ENCODE measurements at regions not wholly inside any gene's neighbourhood (a gene's known extent, or its start where the extent isn't known, plus 50 kb on each side); places are given as distances from the start of the nearest gene placed in this dataset.

- Histone ChIP-seq H3K4me1 (ENCODE audit: control insufficient read depth in 1 of 2, extremely low read depth in 1 of 2, insufficient read depth in 2 of 2, low read length in 2 of 2) (no peaks in the 10 kb centered on the region), H3K36me3 (ENCODE audit: control insufficient read depth in 2 of 2, extremely low read depth in 1 of 2, insufficient read depth in 1 of 2, low read length in 1 of 2) (no peaks in the 10 kb centered on the region), H3K4me3 (ENCODE audit: control insufficient read depth in 1 of 2, extremely low read depth in 1 of 2, low read length in 1 of 2) (no peak overlapping the region), H3K9me3 (no peaks in the 10 kb centered on the region), H3K27me3 (replicated peaks in 1 of 2; ENCODE audit: control insufficient read depth in 2 of 2, extremely low read depth in 1 of 2, insufficient read depth in 2 of 2, low read length in 1 of 2) (peaks cover 0 to 10% of the 10 kb centered on the region in 2 experiments), H3K27ac (ENCODE audit: low read length) (no peak overlapping the region)
- H3K9me3 Mint-ChIP-seq, result peaks cover 4 to 6% (median 6%) of the 10 kb centered on the region in 3 donors
- H3K4me1 Mint-ChIP-seq, result no peaks in the 10 kb centered on the region
- no peaks in the 10 kb centered on the region for H3K36me3 Mint-ChIP-seq
- no peak overlapping the region for H3K4me3 Mint-ChIP-seq
- ATAC-seq (replicated peaks in 1 of 4) (no peak), DNase-seq (no peak)
- WGBS (ENCODE audit: insufficient coverage), result 78% methylated on average over 1 of the region's 13 CpGs
- no peak overlapping the region for H3K27ac Mint-ChIP-seq
- ChIA-PET POLR2A (no interaction called here), CTCF (no interaction called here)
- H3K27me3 Mint-ChIP-seq, result peaks cover 2 to 5% of the 10 kb centered on the region in 2 donors
Measured at GRCh38 chr2:2939078-2939795, 438.4 kb downstream of the EIPR1 start.

DNA sequence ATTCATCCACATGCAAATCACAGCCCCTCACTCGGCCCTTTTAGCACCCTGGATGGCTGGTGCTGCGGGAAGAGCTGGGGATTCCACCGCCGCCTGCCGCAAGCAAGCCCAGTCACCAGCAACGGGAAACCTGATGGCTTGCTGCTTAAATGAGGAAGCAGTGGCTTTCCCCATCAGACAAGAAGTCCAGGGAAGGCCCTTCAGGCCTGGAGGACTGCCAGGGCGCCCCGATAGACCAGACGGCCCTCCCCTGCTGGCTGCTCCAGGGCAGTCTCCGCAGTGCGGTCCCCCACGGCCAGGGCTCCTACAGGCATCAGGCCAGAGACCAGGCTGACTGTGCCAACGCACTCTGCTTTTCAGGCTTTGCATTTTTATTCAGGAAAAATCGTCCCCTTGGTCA lies 439.1 kb downstream of the EIPR1 start:
- Histone ChIP-seq H3K9me3 (no peaks in the 10 kb centered on the region), H3K27ac (ENCODE audit: low read length) (no peak overlapping the region), H3K27me3 (replicated peaks in 1 of 2; ENCODE audit: control insufficient read depth in 2 of 2, extremely low read depth in 1 of 2, insufficient read depth in 2 of 2, low read length in 1 of 2) (peaks cover 0 to 14% of the 10 kb centered on the region in 2 experiments), H3K4me1 (ENCODE audit: control insufficient read depth in 1 of 2, extremely low read depth in 1 of 2, insufficient read depth in 2 of 2, low read length in 2 of 2) (no peaks in the 10 kb centered on the region), H3K36me3 (ENCODE audit: control insufficient read depth in 2 of 2, extremely low read depth in 1 of 2, insufficient read depth in 1 of 2, low read length in 1 of 2) (no peaks in the 10 kb centered on the region), H3K4me3 (ENCODE audit: control insufficient read depth in 1 of 2, extremely low read depth in 1 of 2, low read length in 1 of 2) (no peak overlapping the region)
- Mint-ChIP-seq H3K4me1 (no peaks in the 10 kb centered on the region), H3K9me3 (peaks cover 0 to 6% (median 0%) of the 10 kb centered on the region in 3 donors), H3K36me3 (no peaks in the 10 kb centered on the region), H3K4me3 (no peak overlapping the region), H3K27me3 (peaks cover 2 to 5% of the 10 kb centered on the region in 2 donors), H3K27ac (no peak overlapping the region)
- 79% methylated on average over 12 of the region's 14 CpGs for WGBS (ENCODE audit: insufficient coverage)
- ATAC-seq (replicated peaks in 1 of 4), result no peak
- ChIA-PET POLR2A (no interaction called here), CTCF (no interaction called here)
- no peak for DNase-seq

GRCh38 chr2:2935445-2936149 lies 442.0 kb downstream of the EIPR1 start:
- H3K9me3 ChIP-seq, result no peaks in the 10 kb centered on the region
- peaks cover 0 to 25% of the 10 kb centered on the region in 2 experiments for H3K27me3 ChIP-seq (replicated peaks in 1 of 2; ENCODE audit: control insufficient read depth in 2 of 2, extremely low read depth in 1 of 2, insufficient read depth in 2 of 2, low read length in 1 of 2)
- 80% methylated on average over 19 of the region's 26 CpGs for WGBS (ENCODE audit: insufficient coverage)
- Mint-ChIP-seq H3K27me3 (peaks cover 3 to 9% of the 10 kb centered on the region in 2 donors), H3K27ac (no peak overlapping the region), H3K9me3 (peaks cover 0 to 6% (median 0%) of the 10 kb centered on the region in 3 donors), H3K36me3 (no peaks in the 10 kb centered on the region), H3K4me1 (no peaks in the 10 kb centered on the region), H3K4me3 (no peak overlapping the region)
- DNase-seq (no peak), ATAC-seq (replicated peaks in 1 of 4) (no peak)
- no peaks in the 10 kb centered on the region for H3K36me3 ChIP-seq (ENCODE audit: control insufficient read depth in 2 of 2, extremely low read depth in 1 of 2, insufficient read depth in 1 of 2, low read length in 1 of 2)
- ChIA-PET CTCF (no interaction called here), POLR2A (no interaction called here)
- H3K4me1 ChIP-seq (ENCODE audit: control insufficient read depth in 1 of 2, extremely low read depth in 1 of 2, insufficient read depth in 2 of 2, low read length in 2 of 2), result no peaks in the 10 kb centered on the region
- H3K4me3 ChIP-seq (ENCODE audit: control insufficient read depth in 1 of 2, extremely low read depth in 1 of 2, low read length in 1 of 2), result no peak overlapping the region
- H3K27ac ChIP-seq (ENCODE audit: low read length), result no peak overlapping the region

- Histone ChIP-seq H3K4me1 (ENCODE audit: control insufficient read depth in 1 of 2, extremely low read depth in 1 of 2, insufficient read depth in 2 of 2, low read length in 2 of 2) (no peaks in the 10 kb centered on the region), H3K9me3 (no peaks in the 10 kb centered on the region), H3K27ac (ENCODE audit: low read length) (no peak overlapping the region), H3K36me3 (ENCODE audit: control insufficient read depth in 2 of 2, extremely low read depth in 1 of 2, insufficient read depth in 1 of 2, low read length in 1 of 2) (no peaks in the 10 kb centered on the region), H3K4me3 (ENCODE audit: control insufficient read depth in 1 of 2, extremely low read depth in 1 of 2, low read length in 1 of 2) (no peak overlapping the region), H3K27me3 (replicated peaks in 1 of 2; ENCODE audit: control insufficient read depth in 2 of 2, extremely low read depth in 1 of 2, insufficient read depth in 2 of 2, low read length in 1 of 2) (peaks cover 0 to 17% of the 10 kb centered on the region in 2 experiments)
- Mint-ChIP-seq H3K27me3 (peaks cover 3 to 9% of the 10 kb centered on the region in 2 donors), H3K36me3 (no peaks in the 10 kb centered on the region), H3K4me3 (no peak overlapping the region), H3K4me1 (no peaks in the 10 kb centered on the region), H3K27ac (no peak overlapping the region), H3K9me3 (peaks cover 5 to 6% (median 5%) of the 10 kb centered on the region in 3 donors)
- no peak for DNase-seq
- no peak for ATAC-seq (replicated peaks in 1 of 4)
- POLR2A ChIA-PET, result no interaction called here
- CTCF ChIA-PET, result no interaction called here
- 79% methylated on average over 15 of the region's 15 CpGs for WGBS (ENCODE audit: insufficient coverage)
Measured at GRCh38 chr2:2933426-2933825, 444.2 kb downstream of the EIPR1 start.

GRCh38 chr2:2932692-2933305 lies 444.8 kb downstream of the EIPR1 start:
- peaks cover 5 to 6% (median 5%) of the 10 kb centered on the region in 3 donors for H3K9me3 Mint-ChIP-seq
- ATAC-seq (replicated peaks in 1 of 4), result no peak
- no peaks in the 10 kb centered on the region for H3K36me3 ChIP-seq (ENCODE audit: control insufficient read depth in 2 of 2, extremely low read depth in 1 of 2, insufficient read depth in 1 of 2, low read length in 1 of 2)
- H3K27ac ChIP-seq (ENCODE audit: low read length), result no peak overlapping the region
- no peak overlapping the region for H3K4me3 ChIP-seq (ENCODE audit: control insufficient read depth in 1 of 2, extremely low read depth in 1 of 2, low read length in 1 of 2)
- peaks cover 3 to 10% of the 10 kb centered on the region in 2 donors for H3K27me3 Mint-ChIP-seq
- H3K4me1 Mint-ChIP-seq, result no peaks in the 10 kb centered on the region
- peaks cover 0 to 17% of the 10 kb centered on the region in 2 experiments for H3K27me3 ChIP-seq (replicated peaks in 1 of 2; ENCODE audit: control insufficient read depth in 2 of 2, extremely low read depth in 1 of 2, insufficient read depth in 2 of 2, low read length in 1 of 2)
- ChIA-PET CTCF (no interaction called here), POLR2A (no interaction called here)
- no peak overlapping the region for H3K27ac Mint-ChIP-seq
- H3K4me3 Mint-ChIP-seq, result no peak overlapping the region
- H3K36me3 Mint-ChIP-seq, result no peaks in the 10 kb centered on the region
- no peaks in the 10 kb centered on the region for H3K4me1 ChIP-seq (ENCODE audit: control insufficient read depth in 1 of 2, extremely low read depth in 1 of 2, insufficient read depth in 2 of 2, low read length in 2 of 2)
- no peak for DNase-seq
- no peaks in the 10 kb centered on the region for H3K9me3 ChIP-seq
- 79% methylated on average over 6 of the region's 16 CpGs for WGBS (ENCODE audit: insufficient coverage)

DNA sequence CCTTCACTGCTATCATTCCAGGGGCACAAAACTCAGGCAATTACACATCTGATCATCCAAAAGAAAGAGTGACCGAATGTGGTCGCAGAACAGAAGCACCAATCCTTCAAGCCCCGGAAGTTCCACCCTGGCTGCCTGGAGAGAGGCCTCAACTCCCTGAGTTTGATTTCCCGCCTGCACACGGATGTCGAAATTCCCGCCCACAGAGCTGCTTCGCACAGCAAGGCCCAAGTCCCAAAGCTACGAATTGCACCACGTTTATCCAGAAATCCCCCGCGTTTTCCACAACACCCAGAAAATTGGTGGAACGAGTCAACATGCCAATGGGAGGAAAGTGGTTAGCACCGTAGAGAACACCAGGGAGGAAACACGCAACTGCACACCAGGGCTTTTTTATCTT lies 445.4 kb downstream of the EIPR1 start:
- H3K36me3 Mint-ChIP-seq, result no peaks in the 10 kb centered on the region
- Histone ChIP-seq H3K4me1 (ENCODE audit: control insufficient read depth in 1 of 2, extremely low read depth in 1 of 2, insufficient read depth in 2 of 2, low read length in 2 of 2) (no peaks in the 10 kb centered on the region), H3K9me3 (no peaks in the 10 kb centered on the region), H3K27ac (ENCODE audit: low read length) (no peak overlapping the region), H3K4me3 (ENCODE audit: control insufficient read depth in 1 of 2, extremely low read depth in 1 of 2, low read length in 1 of 2) (no peak overlapping the region), H3K27me3 (replicated peaks in 1 of 2; ENCODE audit: control insufficient read depth in 2 of 2, extremely low read depth in 1 of 2, insufficient read depth in 2 of 2, low read length in 1 of 2) (peaks cover 0 to 17% of the 10 kb centered on the region in 2 experiments), H3K36me3 (ENCODE audit: control insufficient read depth in 2 of 2, extremely low read depth in 1 of 2, insufficient read depth in 1 of 2, low read length in 1 of 2) (no peaks in the 10 kb centered on the region)
- H3K4me3 Mint-ChIP-seq, result no peak overlapping the region
- no peaks in the 10 kb centered on the region for H3K4me1 Mint-ChIP-seq
- H3K9me3 Mint-ChIP-seq, result peaks cover 5% of the 10 kb centered on the region in 3 donors
- CTCF ChIA-PET, result no interaction called here
- POLR2A ChIA-PET, result no interaction called here
- ATAC-seq (replicated peaks in 1 of 4) (no peak), DNase-seq (no peak)
- peaks cover 3 to 12% of the 10 kb centered on the region in 2 donors for H3K27me3 Mint-ChIP-seq
- WGBS (ENCODE audit: insufficient coverage), result 84% methylated on average over 11 of the region's 15 CpGs
- H3K27ac Mint-ChIP-seq, result no peak overlapping the region

Data from T-cell (primary cell).